ENCODE measurements at regions not wholly inside any gene's neighbourhood (a gene's known extent, or its start where the extent isn't known, plus 50 kb on each side); places are given as distances from the start of the nearest gene placed in this dataset.
"Not testable (repeated sequence)": the region's sequence is repeated elsewhere in the genome, so short reads cannot be mapped to it uniquely, and the experiment has no call there.

- no peak for DNase-seq
These were observed 166.3 kb downstream of the C9orf50 start for GRCh38 chr9:129454467-129455067.

GRCh38 chr9:129453734-129454133 lies 167.2 kb downstream of the C9orf50 start:
- DNase-seq, result no peak

GRCh38 chr9:129451669-129452068 lies 169.2 kb downstream of the C9orf50 start:
- no peak for DNase-seq

- DNase-seq, result no peak
These were observed 169.7 kb downstream of the C9orf50 start for GRCh38 chr9:129451089-129451656.

GRCh38 chr9:129449066-129449465 lies 171.8 kb downstream of the C9orf50 start:
- no peak for DNase-seq

GRCh38 chr9:129446828-129447550 lies 173.9 kb downstream of the C9orf50 start:
- DNase-seq, result no peak

GRCh38 chr9:129445794-129446306 lies 175.1 kb downstream of the C9orf50 start:
- no peak for DNase-seq

- DNase-seq, result not testable (repeated sequence)
These were observed 177.3 kb downstream of the C9orf50 start for GRCh38 chr9:129443515-129444164.

- DNase-seq, result no peak
These were observed 177.9 kb downstream of the C9orf50 start for GRCh38 chr9:129442803-129443511.

GRCh38 chr9:129441852-129442251 lies 179.0 kb downstream of the C9orf50 start:
- DNase-seq, result no peak

- DNase-seq, result no peak
These were observed 180.3 kb downstream of the C9orf50 start for GRCh38 chr9:129440435-129441186.

- DNase-seq, result no peak
These were observed 181.7 kb downstream of the C9orf50 start for GRCh38 chr9:129439242-129439641.

- DNase-seq, result no peak
These were observed 183.1 kb downstream of the C9orf50 start for GRCh38 chr9:129437626-129438323.

GRCh38 chr9:129436751-129437625 lies 183.9 kb downstream of the C9orf50 start:
- peak; percentile 19 for DNase-seq

- no peak for DNase-seq
These were observed 184.7 kb downstream of the C9orf50 start for GRCh38 chr9:129435988-129436717.

GRCh38 chr9:129435291-129435690 lies 185.6 kb downstream of the C9orf50 start:
- DNase-seq, result no peak

GRCh38 chr9:129434187-129434586 lies 186.7 kb downstream of the C9orf50 start:
- DNase-seq, result no peak

GRCh38 chr9:129432297-129433154 lies 188.4 kb downstream of the C9orf50 start:
- DNase-seq, result no peak

Measured in GDM1 (cell line).